ENCODE measurements at regions not wholly inside any gene's neighbourhood (a gene's known extent, or its start where the extent isn't known, plus 50 kb on each side); places are given as distances from the start of the nearest gene placed in this dataset.

- ATAC-seq, result no peak
- DNase-seq, result no peak
- intact Hi-C loops (cut with DNase I, micrococcal nuclease), result no loop called here
Observed at GRCh38 chr22:27110665-27111451, 453.5 kb downstream of the MIAT start.

GRCh38 chr22:27111796-27112672 lies 454.6 kb downstream of the MIAT start:
- intact Hi-C loops (cut with DNase I, micrococcal nuclease), result no loop called here
- ATAC-seq, result no peak
- DNase-seq, result no peak

DNA sequence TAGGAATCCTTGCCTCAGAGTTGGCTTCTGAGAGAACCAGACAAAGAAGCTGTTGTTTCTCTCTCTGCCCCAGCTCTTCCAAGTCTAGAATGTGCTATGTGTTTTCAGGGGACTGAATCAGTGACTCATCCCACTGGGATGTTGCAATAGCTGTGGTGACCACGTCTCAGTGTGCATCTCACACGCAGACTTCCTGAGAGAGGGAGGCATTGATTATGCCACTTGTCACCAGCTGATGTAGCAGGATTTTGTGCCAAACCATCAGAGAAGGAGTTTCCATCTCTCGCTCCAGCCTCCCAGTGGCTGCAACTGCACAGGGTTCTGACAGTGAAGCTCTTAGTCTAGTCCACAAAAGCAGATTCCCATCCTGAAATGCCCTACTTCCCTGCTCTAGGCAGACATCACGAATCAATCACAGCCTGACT lies 455.8 kb downstream of the MIAT start:
- no peak for ATAC-seq
- peak; percentile 27 to 39 for DNase-seq
- intact Hi-C loops (cut with DNase I, micrococcal nuclease), result no loop called here

DNA sequence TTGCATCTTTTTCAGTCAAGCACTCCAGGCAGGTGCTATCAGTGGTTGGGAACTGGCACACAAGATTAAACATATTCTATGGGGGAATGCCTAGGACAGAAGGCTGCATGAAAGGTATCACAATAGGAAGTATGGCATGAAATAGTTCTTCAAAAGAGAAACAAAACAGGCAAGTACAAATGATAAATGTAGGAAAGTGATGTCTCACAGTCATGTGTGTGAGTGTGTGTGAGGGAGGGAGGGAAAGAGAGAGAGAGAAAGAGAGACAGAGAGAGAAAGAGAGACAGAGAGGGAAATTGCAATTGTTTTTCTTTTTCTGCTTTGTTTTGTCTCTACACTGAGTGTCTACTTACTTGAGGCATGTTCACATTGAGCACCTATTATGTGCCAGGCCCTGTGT lies 456.3 kb downstream of the MIAT start:
- ATAC-seq (no peak), DNase-seq (no peak)
- intact Hi-C loops (cut with DNase I, micrococcal nuclease), result no loop called here

DNA sequence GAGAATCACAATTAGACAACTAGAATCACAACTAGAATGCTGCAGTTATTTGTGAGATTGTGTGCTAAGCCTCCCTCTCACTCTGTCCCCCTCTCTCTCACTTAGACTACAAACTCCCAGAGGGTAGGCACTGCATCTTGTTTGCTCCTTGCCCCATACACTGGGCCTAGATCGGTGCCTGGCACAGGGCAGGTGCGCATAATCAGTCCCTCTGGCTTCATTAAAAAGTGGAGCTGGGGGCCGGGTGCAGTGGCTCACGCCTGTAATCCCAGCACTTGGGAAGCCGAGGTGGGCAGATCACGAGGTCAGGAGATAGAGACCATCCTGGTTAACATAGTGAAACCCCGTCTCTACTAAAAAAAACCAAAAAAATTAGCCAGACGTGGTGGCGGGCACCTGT lies 456.8 kb downstream of the MIAT start:
- ATAC-seq (no peak), DNase-seq (no peak)
- intact Hi-C loops (cut with DNase I, micrococcal nuclease), result no loop called here

GRCh38 chr22:27115410-27115809 lies 458.0 kb downstream of the MIAT start:
- DNase-seq, result no peak
- ATAC-seq, result no peak
- intact Hi-C loops (cut with DNase I, micrococcal nuclease), result no loop called here

- DNase-seq (no peak), ATAC-seq (peak; percentile 81)
- intact Hi-C loops (cut with DNase I, micrococcal nuclease), result no loop called here
Observed at GRCh38 chr22:27115816-27116256, 458.4 kb downstream of the MIAT start.

DNA sequence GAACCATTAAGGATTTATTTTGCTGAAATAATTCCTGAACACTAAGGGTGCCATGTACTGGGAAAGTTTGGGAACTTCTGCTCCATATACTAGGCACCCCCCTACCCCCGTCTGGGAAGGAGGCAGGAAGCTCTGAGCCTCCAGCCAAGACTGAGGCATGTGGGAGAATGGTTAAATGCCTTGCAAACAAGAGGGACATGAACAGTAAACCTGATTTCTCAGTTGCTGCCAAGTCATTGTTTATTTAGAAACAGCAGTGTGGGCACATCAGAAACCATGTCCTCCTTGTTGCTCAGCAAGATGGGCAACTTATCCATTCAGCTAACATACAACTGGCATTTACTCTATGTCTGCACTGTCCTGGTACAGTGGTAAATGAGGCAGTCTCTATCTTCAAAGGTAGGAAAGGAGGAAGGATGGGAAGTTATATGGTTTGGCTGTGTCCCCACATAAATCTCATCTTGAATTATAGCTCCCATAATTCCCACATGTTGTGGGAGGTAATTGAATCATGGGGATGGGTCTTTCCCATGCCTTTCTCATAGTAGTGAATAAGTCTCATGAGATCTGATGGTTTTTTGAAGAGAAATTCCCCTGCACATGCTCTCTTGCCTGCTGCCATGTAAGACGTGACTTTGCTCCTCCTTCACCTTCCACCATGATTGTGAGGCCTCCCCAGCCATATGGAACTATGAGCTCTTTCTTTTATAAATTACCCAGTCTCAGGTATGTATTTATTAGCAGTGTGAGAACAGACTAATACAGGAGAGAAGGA lies 459.1 kb downstream of the MIAT start:
- intact Hi-C loops (cut with DNase I, micrococcal nuclease), result no loop called here
- ATAC-seq (peak; percentile 34), DNase-seq (no peak)

DNA sequence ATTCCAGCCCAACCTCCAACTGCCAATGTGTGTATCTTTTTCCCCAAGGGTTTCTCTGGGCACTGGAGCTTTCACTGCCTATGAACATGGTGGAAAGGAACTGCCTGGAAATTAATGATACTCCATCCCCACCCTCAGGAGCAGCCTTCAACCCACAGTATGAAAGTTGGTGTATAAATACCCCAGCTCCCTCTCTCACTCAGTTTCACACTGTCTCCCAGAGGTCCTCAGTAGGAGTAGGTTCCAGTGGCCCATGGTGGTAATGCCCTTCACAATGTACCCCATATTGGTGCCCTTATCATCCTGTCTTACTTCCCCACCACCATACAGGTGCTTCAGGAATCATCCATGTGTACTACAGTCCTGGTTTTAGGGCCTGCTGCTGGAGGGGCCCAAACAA lies 462.6 kb downstream of the MIAT start:
- intact Hi-C loops (cut with DNase I, micrococcal nuclease), result no loop called here
- DNase-seq, result no peak
- no peak for ATAC-seq

DNA sequence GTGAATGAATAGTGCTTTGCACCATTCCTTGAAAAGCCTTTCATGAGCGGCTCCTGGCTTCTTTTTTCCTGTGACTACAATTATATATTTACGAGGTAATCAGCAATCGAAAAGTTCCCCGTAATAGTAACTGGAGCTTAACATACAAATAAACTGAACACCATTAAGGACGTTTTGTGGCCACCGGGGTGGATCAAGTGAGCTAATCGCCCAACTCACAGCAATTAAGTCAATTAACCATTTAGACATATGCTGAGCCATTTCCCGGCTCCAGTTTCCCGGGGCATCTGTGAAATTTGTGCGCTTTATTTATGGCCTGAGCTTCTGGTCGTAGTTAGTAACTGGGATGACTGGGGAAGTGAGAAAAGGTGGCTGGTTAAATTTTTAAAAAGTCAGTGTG lies 465.2 kb downstream of the MIAT start:
- ATAC-seq (no peak), DNase-seq (no peak)
- intact Hi-C loops (cut with DNase I, micrococcal nuclease), result no loop called here

- intact Hi-C loops (cut with DNase I, micrococcal nuclease), result no loop called here
- DNase-seq (no peak), ATAC-seq (no peak)
Observed at GRCh38 chr22:27123880-27124279, 466.5 kb downstream of the MIAT start.

DNA sequence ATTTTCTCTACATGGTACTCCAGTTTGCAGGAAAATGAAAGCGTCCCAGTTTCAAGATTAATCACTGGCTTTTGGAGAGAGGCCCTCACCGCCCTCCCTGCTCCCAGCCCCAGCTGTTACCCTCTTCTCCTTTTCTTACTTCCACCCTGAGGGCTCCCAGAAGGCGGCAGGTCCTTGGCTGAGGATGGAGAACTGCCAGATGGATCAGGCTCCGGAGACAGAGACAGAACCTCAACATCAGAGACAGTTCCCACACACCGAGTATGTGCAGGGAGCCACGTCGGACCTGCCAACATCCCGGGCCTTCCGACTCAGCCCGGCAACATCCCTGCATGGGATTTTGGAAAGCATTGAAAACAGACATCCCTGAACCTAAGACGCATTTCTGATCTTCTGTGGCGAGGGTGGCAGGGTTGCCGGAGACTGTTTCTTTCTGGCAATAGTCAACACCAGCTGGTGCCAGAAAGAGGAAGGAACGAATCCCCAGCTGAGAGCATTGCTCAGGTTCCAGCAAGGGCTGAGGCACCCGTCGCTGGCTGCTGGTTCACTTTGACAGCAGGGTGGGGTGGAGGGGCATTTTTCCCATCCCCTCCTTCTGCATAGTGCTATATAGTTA lies 467.1 kb downstream of the MIAT start:
- ATAC-seq (peak; percentile 21), DNase-seq (peak; percentile 26 to 47)
- intact Hi-C loops (cut with DNase I, micrococcal nuclease), result no loop called here

- intact Hi-C loops (cut with DNase I, micrococcal nuclease), result no loop called here
- ATAC-seq, result no peak
- no peak for DNase-seq
Observed at GRCh38 chr22:27125539-27125938, 468.2 kb downstream of the MIAT start.

GRCh38 chr22:27127911-27128310 lies 470.5 kb downstream of the MIAT start:
- ATAC-seq (no peak), DNase-seq (no peak)

DNA sequence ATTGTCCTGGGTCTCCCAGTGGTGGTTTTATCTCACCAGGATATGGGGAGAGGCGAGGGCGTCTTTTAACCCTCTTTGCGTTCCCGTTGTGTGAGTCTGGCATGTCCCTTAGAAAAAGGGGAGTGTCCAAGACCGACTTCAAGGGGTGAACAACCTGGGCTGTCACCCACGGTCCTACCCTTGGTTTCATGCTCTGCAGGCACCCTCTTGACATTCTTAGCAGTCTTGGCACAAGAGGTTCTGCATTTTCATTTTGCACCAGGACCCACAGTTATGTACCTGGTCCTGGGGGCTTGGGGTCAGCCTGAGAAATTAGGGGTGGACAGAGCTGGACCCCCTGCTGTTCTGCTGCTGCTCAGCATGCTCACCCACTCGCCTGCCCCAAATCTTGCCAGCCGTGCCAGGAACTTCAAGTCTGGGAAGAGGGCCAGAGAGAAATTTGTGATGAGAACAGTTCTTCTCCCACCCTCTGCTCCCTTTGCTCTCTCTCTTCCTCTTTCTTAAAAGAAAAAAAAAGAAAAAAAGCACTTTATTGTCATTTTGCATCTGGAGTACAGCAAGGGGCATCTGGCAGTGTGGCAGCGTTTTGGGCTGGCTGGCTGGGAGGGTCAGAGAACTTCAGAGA lies 471.2 kb downstream of the MIAT start:
- DNase-seq, result no peak
- no peak for ATAC-seq
- intact Hi-C loops (cut with DNase I, micrococcal nuclease), result no loop called here

More at GRCh38 chr22:27127911-27128310, 470.5 kb downstream of the MIAT start:
- intact Hi-C loops (cut with DNase I, micrococcal nuclease), result no loop called here

- no peak for DNase-seq
- intact Hi-C loops (cut with DNase I, micrococcal nuclease), result no loop called here
- no peak for ATAC-seq
Observed at GRCh38 chr22:27129266-27129665, 471.9 kb downstream of the MIAT start.

- intact Hi-C loops (cut with DNase I, micrococcal nuclease), result no loop called here
- ATAC-seq (no peak), DNase-seq (no peak)
Observed at GRCh38 chr22:27130906-27131305, 473.5 kb downstream of the MIAT start.

DNA sequence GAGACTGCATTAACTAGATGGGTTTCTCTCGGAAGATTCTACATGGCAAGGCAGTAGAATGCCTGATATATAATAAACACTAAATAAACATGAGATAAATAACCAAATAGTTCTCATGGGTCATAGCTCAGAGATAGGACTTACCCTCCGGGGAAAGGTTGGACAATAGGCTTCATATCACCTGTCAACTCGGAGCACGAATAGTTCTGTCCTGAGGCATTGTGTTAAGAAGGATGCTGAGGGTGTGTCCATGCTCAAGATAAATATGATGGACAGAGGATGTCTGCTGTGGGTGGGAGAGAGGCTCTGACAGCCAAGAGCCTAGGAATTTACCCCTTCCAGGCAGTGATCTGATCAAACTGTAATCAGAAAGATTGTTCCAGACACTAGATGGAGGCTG lies 474.0 kb downstream of the MIAT start:
- ATAC-seq, result no peak
- intact Hi-C loops (cut with DNase I, micrococcal nuclease), result no loop called here

DNA sequence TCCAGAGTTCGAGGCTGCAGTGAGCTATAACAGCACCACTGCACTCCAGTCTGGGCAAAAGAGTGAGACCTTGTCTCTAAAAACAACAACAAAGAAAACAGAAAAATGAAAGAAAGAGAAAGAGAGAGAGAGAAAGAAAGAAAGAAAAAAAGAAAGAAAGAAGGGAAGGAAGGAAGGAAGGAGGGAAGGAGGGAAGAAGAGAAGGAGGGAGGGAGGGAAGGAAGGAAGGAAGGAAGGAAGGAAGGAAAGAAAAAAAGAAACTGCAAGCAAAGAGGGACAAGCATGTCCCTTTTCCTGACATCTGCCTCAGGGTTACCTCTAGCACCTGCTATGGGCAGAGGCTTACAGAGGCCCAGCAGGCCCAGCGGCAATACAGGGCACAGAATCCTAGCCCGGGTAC lies 475.0 kb downstream of the MIAT start:
- intact Hi-C loops (cut with DNase I, micrococcal nuclease), result no loop called here
- no peak for DNase-seq
- no peak for ATAC-seq

More for the DNA sequence above, 474.0 kb downstream of the MIAT start:
- DNase-seq, result no peak

Data from left colon (tissue), 2 donors.